K562 (cell line): ENCODE measurements at regions not wholly inside any gene's neighbourhood (a gene's known extent, or its start where the extent isn't known, plus 50 kb on each side); places are given as distances from the start of the nearest gene placed in this dataset.

Experiments
- ATAC-seq: fragments of 200-7000 bp; cut with Tn5 transposase; 3 replicates; pipeline ENCODE4 v1.9.1; 2020; ENCODE audit warnings: moderate library complexity
- BruUV-seq: library from RNA; stranded (reverse); fragments of 400-500 nt; replicated peaks from 2 replicates; lab custom pipeline; 2021; lab: Mats Ljungman, UMichigan
- CTCF ChIA-PET: fragments of 300-600 bp; formaldehyde crosslinking; extraction: SDS; loops from one replicate; lab custom pipeline; 2021; ENCODE audit warnings: low intra/inter-chr PET ratio; lab: Yijun Ruan, JAX
- POLR2A ChIA-PET: fragments of 300-600, 350-650 bp; sonication (Branson Sonifier 250); formaldehyde crosslinking; extraction: SDS; loops from one replicate; lab custom pipeline; 2021; ENCODE audit warnings: antibody characterized with exemption, inconsistent platforms; lab: Yijun Ruan, JAX
- DNase-seq, 4 experiments: peaks; one replicate each; pipeline versions ENCODE4 v3.0.0 to v3.0.0-alpha.2; 2011 to 2018; ENCODE audit warnings: low spot score in 3 of 4, mixed read lengths in 3 of 4; ENCODE audit errors: extremely low read depth in 1 of 4
- FAIRE-seq: peaks from 2 replicates; lab custom pipeline; 2011; peaks lifted over from hg19 to GRCh38; lab: Jason Lieb, UNC
- H2AFZ ChIP-seq: 2 replicates; pipeline ENCODE4 v1.6.0; 2011; ENCODE audit warnings: low read depth, low read length, control low read depth, inconsistent platforms
- H3K27ac ChIP-seq: fragments of 200-600 bp; 3 replicates; pipeline ENCODE4 v1.8.0; 2011; ENCODE audit warnings: low read depth, mild to moderate bottlenecking, control low read depth, inconsistent platforms, low read length, moderate library complexity, mixed read lengths; ENCODE audit errors: extremely low read depth
- H3K27me3 ChIP-seq, 2 experiments: fragments of 300-600 bp in 1 of 2; 2 replicates in 1 of 2; 3 replicates in 1 of 2; pipeline versions ENCODE4 v1.6.0 to v1.8.0; 2011; ENCODE audit warnings: inconsistent platforms in 2 of 2, low read length in 2 of 2, mild to moderate bottlenecking in 1 of 2, mixed read lengths in 1 of 2, moderate library complexity in 1 of 2; ENCODE audit not compliant: control insufficient read depth in 2 of 2, insufficient read depth in 2 of 2
- H3K36me3 ChIP-seq: fragments of 300-600 bp; 3 replicates; pipeline ENCODE4 v1.8.0; 2011; ENCODE audit warnings: mild to moderate bottlenecking, low read length, inconsistent platforms; ENCODE audit not compliant: control insufficient read depth, insufficient read depth
- H3K4me1 ChIP-seq, 2 experiments: fragments of 200-600 bp in 1 of 2; replicated peaks in 1 of 2; 2 replicates in 1 of 2; 3 replicates in 1 of 2; pipeline versions ENCODE4 v1.5.1 to v1.8.0; 2011; ENCODE audit warnings: inconsistent platforms in 2 of 2, low read length in 2 of 2, mild to moderate bottlenecking in 1 of 2, mixed read lengths in 1 of 2, moderate library complexity in 1 of 2; ENCODE audit not compliant: control insufficient read depth in 2 of 2, insufficient read depth in 2 of 2
- H3K4me2 ChIP-seq: 2 replicates; pipeline ENCODE4 v1.6.1; 2011; ENCODE audit warnings: low read length, control low read depth, inconsistent platforms, mixed read lengths; ENCODE audit not compliant: insufficient read depth
- H3K4me3 ChIP-seq: fragments of 200-600 bp; sonication (generic), shearing (Covaris generic); 2 replicates; pipeline ENCODE4 v1.5.1; 2016; ENCODE audit warnings: control low read depth, inconsistent platforms
- H3K79me2 ChIP-seq: fragments of 200-600 bp; 3 replicates; pipeline ENCODE4 v1.8.0; 2011; ENCODE audit warnings: low read length, inconsistent platforms; ENCODE audit not compliant: control insufficient read depth, insufficient read depth
- H3K9ac ChIP-seq, 2 experiments: 2 replicates each; pipeline versions ENCODE4 v1.6.0 to v1.6.1; 2011; ENCODE audit warnings: low read depth in 2 of 2, low read length in 2 of 2, control low read depth in 1 of 2, inconsistent platforms in 1 of 2, mild to moderate bottlenecking in 1 of 2, mixed read lengths in 1 of 2; ENCODE audit not compliant: insufficient read depth in 1 of 2
- H3K9me1 ChIP-seq: one replicate; pipeline ENCODE4 v1.6.0; 2011; ENCODE audit warnings: inconsistent platforms, mild to moderate bottlenecking, low read length, moderate library complexity; ENCODE audit not compliant: control insufficient read depth, insufficient read depth
- H3K9me3 ChIP-seq: replicated peaks from 2 replicates; pipeline ENCODE4 v1.5.1; 2011; ENCODE audit warnings: low read depth, low read length, inconsistent platforms; ENCODE audit not compliant: control insufficient read depth, insufficient read depth
- H4K20me1 ChIP-seq: replicated peaks from 2 replicates; pipeline ENCODE4 v1.6.1; 2011; ENCODE audit warnings: low read length, inconsistent platforms, mixed read lengths; ENCODE audit not compliant: control insufficient read depth, insufficient read depth
- CHD4 ChIP-seq: fragments of 200-600 bp; sonication (generic); IDR thresholded peaks from 3 replicates; pipeline ENCODE4 v1.6.1; 2012; ENCODE audit warnings: low read depth, mild to moderate bottlenecking, mixed read lengths, low read length, inconsistent platforms; ENCODE audit not compliant: insufficient read depth, insufficient replicate concordance, poor library complexity, severe bottlenecking
- GABPA ChIP-seq: fragments of 200-800 bp; sonication (Bioruptor generic); conservative IDR thresholded peaks from 2 replicates; pipeline ENCODE4 v1.6.1; 2016; ENCODE audit warnings: low read depth, missing genetic modification characterization, missing compliant biosample characterization
- HNRNPL ChIP-seq: fragments of 200-400 bp; formaldehyde crosslinking; IDR thresholded peaks from 2 replicates; pipeline ENCODE4 v1.6.1; 2017; ENCODE audit warnings: low read depth, mild to moderate bottlenecking, low read length
- MCM7 ChIP-seq, 2 experiments: fragments of 450-650 bp; IDR thresholded peaks; 2 replicates each; pipeline ENCODE4 v1.6.1; 2016 to 2018
- NFIC ChIP-seq: fragments of 450-650 bp; IDR thresholded peaks from 2 replicates; pipeline ENCODE4 v1.6.1; 2017; ENCODE audit warnings: mild to moderate bottlenecking, inconsistent platforms
- NFRKB ChIP-seq: fragments of 450-650 bp; IDR thresholded peaks from 2 replicates; pipeline ENCODE4 v1.6.1; 2016; ENCODE audit warnings: low read depth
- POLR2A ChIP-seq: fragments of 450-650 bp; conservative IDR thresholded peaks from 2 replicates; pipeline ENCODE4 v1.6.1; 2016
- PTBP1 ChIP-seq: fragments of 200-400 bp; formaldehyde crosslinking; IDR thresholded peaks from 2 replicates; pipeline ENCODE4 v1.6.1; 2017; ENCODE audit warnings: low read depth, low read length
- SMARCA4 ChIP-seq: fragments of 450-650 bp; IDR thresholded peaks from 2 replicates; pipeline ENCODE4 v1.6.1; 2016
- SMC3 ChIP-seq: conservative IDR thresholded peaks from 2 replicates; pipeline ENCODE4 v1.6.1; 2011; ENCODE audit warnings: low read depth, low read length, improper control_type of control experiment; ENCODE audit not compliant: insufficient read depth
- ZNF175 ChIP-seq: fragments of 200-800 bp; sonication (Bioruptor generic); IDR thresholded peaks from 2 replicates; pipeline ENCODE4 v1.6.1; 2016; ENCODE audit warnings: low read depth, mild to moderate bottlenecking, missing genetic modification characterization, missing compliant biosample characterization
- ZNF316 ChIP-seq: fragments of 450-650 bp; IDR thresholded peaks from 2 replicates; pipeline ENCODE4 v1.6.1; 2016
- WGBS: fragments of 100-300 bp; shearing (Covaris generic); methylation state at CpG from one replicate; pipeline ENCODE4 v1.1.6; 2016; ENCODE audit warnings: low coverage, mixed read lengths; ENCODE audit not compliant: insufficient coverage; ENCODE audit errors: missing lambda C conversion rate; 5-methylcytosine and 5-hydroxymethylcytosine counted together
- in situ Hi-C: fragments of 300-500 bp; cut with MboI; formaldehyde crosslinking; loops from 4 replicates; pipeline ENCODE4 v1.15.0; 2018; ENCODE audit warnings: inconsistent platforms, mixed read lengths
- intact Hi-C: fragments of 100-400 bp; cut with micrococcal nuclease; formaldehyde crosslinking; loops from 2 replicates; pipeline ENCODE4 v1.14.2; 2022
- TF ChIP-seq, protein P1 (sequence below): fragments of 250-450 bp; sonication (Bioruptor Pico); IDR thresholded peaks from 2 replicates; pipeline ENCODE4 v1.8.0; 2022; ENCODE audit warnings: inconsistent platforms, mild to moderate bottlenecking, moderate library complexity, borderline replicate concordance
- TF ChIP-seq, protein P2 (sequence below): IDR thresholded peaks from 2 replicates; pipeline ENCODE4 v1.6.1; 2012; ENCODE audit warnings: low read depth, low read length, improper control_type of control experiment, borderline replicate concordance
- TF ChIP-seq, protein P3 (sequence below): IDR thresholded peaks from 2 replicates; pipeline ENCODE4 v1.6.1; 2011; ENCODE audit warnings: borderline replicate concordance, low read depth, mild to moderate bottlenecking, moderate library complexity, low read length; ENCODE audit not compliant: insufficient read depth, poor library complexity, severe bottlenecking

DNA sequence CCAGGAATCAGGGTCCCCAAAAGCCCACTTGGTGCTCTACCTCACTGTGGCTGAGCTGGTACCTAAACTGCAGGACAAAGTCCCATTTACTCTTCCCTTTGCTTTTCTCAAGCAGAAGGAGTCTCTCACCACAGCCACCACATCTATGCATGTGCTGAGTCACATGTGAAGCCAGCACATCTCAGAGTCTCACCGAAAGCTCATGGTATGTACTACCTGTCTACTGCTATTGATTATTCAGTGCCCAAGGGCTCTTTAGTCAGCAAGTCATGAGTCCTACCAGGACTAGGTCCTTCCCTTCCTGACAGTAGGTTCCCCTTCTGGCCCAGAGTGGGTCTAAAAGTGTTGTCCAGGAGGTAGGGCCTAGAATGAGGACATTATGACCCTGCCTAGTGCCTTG is 130.7 kb upstream of the NTRK2 start:
- WGBS, result 9% methylated on average over 1 of the region's 1 CpG
- Histone ChIP-seq H3K27ac (no peak overlapping the region), H4K20me1 (no peaks in the 10 kb centered on the region), H3K9ac (no peak overlapping the region), H3K4me1 (no peaks in the 10 kb centered on the region), H2AFZ (no peak overlapping the region), H3K36me3 (no peaks in the 10 kb centered on the region), H3K4me2 (no peak overlapping the region), H3K9me1 (no peaks in the 10 kb centered on the region), H3K27me3 (no peaks in the 10 kb centered on the region), H3K9me3 (no peaks in the 10 kb centered on the region), H3K79me2 (no peaks in the 10 kb centered on the region), H3K4me3 (no peak overlapping the region)
- no TSS peak for BruUV-seq
- DNase-seq (no peak), ATAC-seq (no peak), FAIRE-seq (no peak)
- ChIA-PET CTCF (no interaction called here), POLR2A (no interaction called here)
- TF ChIP-seq ZNF316 (no peak), CHD4 (no peak), PTBP1 (no peak), NFRKB (no peak), NFIC (no peak), ZNF175 (CRISPR knock-in tag) (no peak), GABPA (no peak), MCM7 (IDR thresholded peaks at IDR 0.05) (no peak), SMC3 (no peak), POLR2A (no peak), HNRNPL (no peak), SMARCA4 (no peak)
- TF ChIP-seq, protein P1, sequence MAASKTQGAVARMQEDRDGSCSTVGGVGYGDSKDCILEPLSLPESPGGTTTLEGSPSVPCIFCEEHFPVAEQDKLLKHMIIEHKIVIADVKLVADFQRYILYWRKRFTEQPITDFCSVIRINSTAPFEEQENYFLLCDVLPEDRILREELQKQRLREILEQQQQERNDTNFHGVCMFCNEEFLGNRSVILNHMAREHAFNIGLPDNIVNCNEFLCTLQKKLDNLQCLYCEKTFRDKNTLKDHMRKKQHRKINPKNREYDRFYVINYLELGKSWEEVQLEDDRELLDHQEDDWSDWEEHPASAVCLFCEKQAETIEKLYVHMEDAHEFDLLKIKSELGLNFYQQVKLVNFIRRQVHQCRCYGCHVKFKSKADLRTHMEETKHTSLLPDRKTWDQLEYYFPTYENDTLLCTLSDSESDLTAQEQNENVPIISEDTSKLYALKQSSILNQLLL, result no peak
- TF ChIP-seq, protein P2, sequence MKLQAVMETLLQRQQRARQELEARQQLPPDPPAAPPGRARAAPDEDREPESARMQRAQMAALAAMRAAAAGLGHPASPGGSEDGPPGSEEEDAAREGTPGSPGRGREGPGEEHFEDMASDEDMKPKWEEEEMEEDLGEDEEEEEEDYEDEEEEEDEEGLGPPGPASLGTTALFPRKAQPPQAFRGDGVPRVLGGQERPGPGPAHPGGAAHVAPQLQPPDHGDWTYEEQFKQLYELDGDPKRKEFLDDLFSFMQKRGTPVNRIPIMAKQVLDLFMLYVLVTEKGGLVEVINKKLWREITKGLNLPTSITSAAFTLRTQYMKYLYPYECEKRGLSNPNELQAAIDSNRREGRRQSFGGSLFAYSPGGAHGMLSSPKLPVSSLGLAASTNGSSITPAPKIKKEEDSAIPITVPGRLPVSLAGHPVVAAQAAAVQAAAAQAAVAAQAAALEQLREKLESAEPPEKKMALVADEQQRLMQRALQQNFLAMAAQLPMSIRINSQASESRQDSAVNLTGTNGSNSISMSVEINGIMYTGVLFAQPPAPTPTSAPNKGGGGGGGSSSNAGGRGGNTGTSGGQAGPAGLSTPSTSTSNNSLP, result no peak
- TF ChIP-seq, protein P3, sequence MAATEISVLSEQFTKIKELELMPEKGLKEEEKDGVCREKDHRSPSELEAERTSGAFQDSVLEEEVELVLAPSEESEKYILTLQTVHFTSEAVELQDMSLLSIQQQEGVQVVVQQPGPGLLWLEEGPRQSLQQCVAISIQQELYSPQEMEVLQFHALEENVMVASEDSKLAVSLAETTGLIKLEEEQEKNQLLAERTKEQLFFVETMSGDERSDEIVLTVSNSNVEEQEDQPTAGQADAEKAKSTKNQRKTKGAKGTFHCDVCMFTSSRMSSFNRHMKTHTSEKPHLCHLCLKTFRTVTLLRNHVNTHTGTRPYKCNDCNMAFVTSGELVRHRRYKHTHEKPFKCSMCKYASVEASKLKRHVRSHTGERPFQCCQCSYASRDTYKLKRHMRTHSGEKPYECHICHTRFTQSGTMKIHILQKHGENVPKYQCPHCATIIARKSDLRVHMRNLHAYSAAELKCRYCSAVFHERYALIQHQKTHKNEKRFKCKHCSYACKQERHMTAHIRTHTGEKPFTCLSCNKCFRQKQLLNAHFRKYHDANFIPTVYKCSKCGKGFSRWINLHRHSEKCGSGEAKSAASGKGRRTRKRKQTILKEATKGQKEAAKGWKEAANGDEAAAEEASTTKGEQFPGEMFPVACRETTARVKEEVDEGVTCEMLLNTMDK, result no peak
- intact Hi-C loops, result no loop called here
- in situ Hi-C loops, result no loop called here
